Smooth muscle cell (in vitro differentiated cells): ENCODE measurements at regions not wholly inside any gene's neighbourhood (a gene's known extent, or its start where the extent isn't known, plus 50 kb on each side); places are given as distances from the start of the nearest gene placed in this dataset.

Experiments used
- DNase-seq: peaks from one replicate; lab custom pipeline; 2025; ENCODE audit not compliant: unreplicated experiment; lab: John Stamatoyannopoulos, UW
- H2AFZ ChIP-seq: fragments of 200-600 bp; sonication (generic); 2 replicates; pipeline ENCODE4 v1.6.0; 2016; ENCODE audit warnings: antibody characterized with exemption, low read depth, mild to moderate bottlenecking
- H3F3A ChIP-seq: fragments of 200-600 bp; sonication (generic); 2 replicates; pipeline ENCODE4 v1.6.0; 2017; ENCODE audit warnings: antibody characterized with exemption, low read depth
- H3K27ac ChIP-seq: fragments of 200-600 bp; sonication (generic); 2 replicates; pipeline ENCODE4 v1.5.1; 2016; ENCODE audit warnings: low read depth, mild to moderate bottlenecking
- H3K27me3 ChIP-seq: fragments of 200-600 bp; sonication (generic); 2 replicates; pipeline ENCODE4 v1.6.1; 2016; ENCODE audit warnings: low read depth, mild to moderate bottlenecking
- H3K36me3 ChIP-seq: fragments of 200-600 bp; sonication (generic); 2 replicates; pipeline ENCODE4 v1.5.1; 2016; ENCODE audit warnings: low read depth
- H3K4me1 ChIP-seq: fragments of 200-600 bp; sonication (generic); 2 replicates; pipeline ENCODE4 v1.5.1; 2016; ENCODE audit warnings: low read depth
- H3K4me2 ChIP-seq: fragments of 200-600 bp; sonication (generic); 2 replicates; pipeline ENCODE4 v1.6.0; 2016; ENCODE audit warnings: mild to moderate bottlenecking
- H3K4me3 ChIP-seq: fragments of 200-600 bp; sonication (generic); 2 replicates; pipeline ENCODE4 v1.5.1; 2016; ENCODE audit warnings: mild to moderate bottlenecking
- H3K79me2 ChIP-seq: fragments of 200-600 bp; sonication (generic); 2 replicates; pipeline ENCODE4 v1.6.0; 2016; ENCODE audit warnings: low read depth, mild to moderate bottlenecking
- H3K9ac ChIP-seq: fragments of 200-600 bp; sonication (generic); 2 replicates; pipeline ENCODE4 v1.6.0; 2016; ENCODE audit warnings: low read depth
- H3K9me3 ChIP-seq: fragments of 200-600 bp; sonication (generic); replicated peaks from 2 replicates; pipeline ENCODE4 v1.5.1; 2016; ENCODE audit warnings: low read depth
- H4K20me1 ChIP-seq: fragments of 200-600 bp; sonication (generic); 2 replicates; pipeline ENCODE4 v1.6.0; 2016; ENCODE audit warnings: low read depth
- WGBS: methylation state at CpG from one replicate; pipeline ENCODE4 v1.1.7; 2016; ENCODE audit warnings: low lambda C conversion rate; 5-methylcytosine and 5-hydroxymethylcytosine counted together
- TF ChIP-seq, protein P1 (sequence below): fragments of 200-600 bp; sonication (generic); IDR thresholded peaks from 2 replicates; pipeline ENCODE4 v1.5.1; 2017; ENCODE audit warnings: borderline replicate concordance, mild to moderate bottlenecking, antibody characterized with exemption; ENCODE audit not compliant: insufficient read depth, poor library complexity, severe bottlenecking

DNA sequence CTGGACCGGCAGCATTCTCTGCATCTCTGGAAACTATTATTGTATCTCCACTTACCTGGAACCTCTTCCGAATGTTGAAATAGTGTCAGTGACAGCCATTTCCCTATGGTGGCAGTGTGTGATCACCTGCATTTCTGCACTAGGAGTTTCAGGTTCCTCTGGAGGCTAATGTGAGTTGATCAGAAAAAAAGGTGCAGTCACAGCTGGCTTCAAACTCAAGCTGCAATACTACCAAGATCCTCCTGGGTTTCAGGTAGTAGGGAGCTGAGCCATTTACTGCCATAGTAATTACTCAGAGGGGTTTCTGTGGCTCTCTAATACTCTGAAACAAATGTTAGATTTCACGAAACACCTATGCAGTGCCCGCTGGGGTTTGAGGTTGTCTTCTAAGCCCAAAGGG, 183.5 kb upstream of the OSR1 start:
- TF ChIP-seq, protein P1, sequence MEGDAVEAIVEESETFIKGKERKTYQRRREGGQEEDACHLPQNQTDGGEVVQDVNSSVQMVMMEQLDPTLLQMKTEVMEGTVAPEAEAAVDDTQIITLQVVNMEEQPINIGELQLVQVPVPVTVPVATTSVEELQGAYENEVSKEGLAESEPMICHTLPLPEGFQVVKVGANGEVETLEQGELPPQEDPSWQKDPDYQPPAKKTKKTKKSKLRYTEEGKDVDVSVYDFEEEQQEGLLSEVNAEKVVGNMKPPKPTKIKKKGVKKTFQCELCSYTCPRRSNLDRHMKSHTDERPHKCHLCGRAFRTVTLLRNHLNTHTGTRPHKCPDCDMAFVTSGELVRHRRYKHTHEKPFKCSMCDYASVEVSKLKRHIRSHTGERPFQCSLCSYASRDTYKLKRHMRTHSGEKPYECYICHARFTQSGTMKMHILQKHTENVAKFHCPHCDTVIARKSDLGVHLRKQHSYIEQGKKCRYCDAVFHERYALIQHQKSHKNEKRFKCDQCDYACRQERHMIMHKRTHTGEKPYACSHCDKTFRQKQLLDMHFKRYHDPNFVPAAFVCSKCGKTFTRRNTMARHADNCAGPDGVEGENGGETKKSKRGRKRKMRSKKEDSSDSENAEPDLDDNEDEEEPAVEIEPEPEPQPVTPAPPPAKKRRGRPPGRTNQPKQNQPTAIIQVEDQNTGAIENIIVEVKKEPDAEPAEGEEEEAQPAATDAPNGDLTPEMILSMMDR, result no peak
- 90% methylated on average over 4 of the region's 4 CpGs for WGBS
- H3K79me2 ChIP-seq, result no peaks in the 10 kb centered on the region
- H3K4me1 ChIP-seq, result no peaks in the 10 kb centered on the region
- H3K27ac ChIP-seq, result no peak overlapping the region
- no peak for DNase-seq
- no peak overlapping the region for H2AFZ ChIP-seq
- no peak overlapping the region for H3K4me2 ChIP-seq
- H3F3A ChIP-seq, result no peaks in the 10 kb centered on the region
- H3K27me3 ChIP-seq, result no peaks in the 10 kb centered on the region
- no peak overlapping the region for H3K4me3 ChIP-seq
- no peaks in the 10 kb centered on the region for H3K36me3 ChIP-seq
- no peak overlapping the region for H3K9ac ChIP-seq
- H3K9me3 ChIP-seq, result no peaks in the 10 kb centered on the region
- no peaks in the 10 kb centered on the region for H4K20me1 ChIP-seq

DNA sequence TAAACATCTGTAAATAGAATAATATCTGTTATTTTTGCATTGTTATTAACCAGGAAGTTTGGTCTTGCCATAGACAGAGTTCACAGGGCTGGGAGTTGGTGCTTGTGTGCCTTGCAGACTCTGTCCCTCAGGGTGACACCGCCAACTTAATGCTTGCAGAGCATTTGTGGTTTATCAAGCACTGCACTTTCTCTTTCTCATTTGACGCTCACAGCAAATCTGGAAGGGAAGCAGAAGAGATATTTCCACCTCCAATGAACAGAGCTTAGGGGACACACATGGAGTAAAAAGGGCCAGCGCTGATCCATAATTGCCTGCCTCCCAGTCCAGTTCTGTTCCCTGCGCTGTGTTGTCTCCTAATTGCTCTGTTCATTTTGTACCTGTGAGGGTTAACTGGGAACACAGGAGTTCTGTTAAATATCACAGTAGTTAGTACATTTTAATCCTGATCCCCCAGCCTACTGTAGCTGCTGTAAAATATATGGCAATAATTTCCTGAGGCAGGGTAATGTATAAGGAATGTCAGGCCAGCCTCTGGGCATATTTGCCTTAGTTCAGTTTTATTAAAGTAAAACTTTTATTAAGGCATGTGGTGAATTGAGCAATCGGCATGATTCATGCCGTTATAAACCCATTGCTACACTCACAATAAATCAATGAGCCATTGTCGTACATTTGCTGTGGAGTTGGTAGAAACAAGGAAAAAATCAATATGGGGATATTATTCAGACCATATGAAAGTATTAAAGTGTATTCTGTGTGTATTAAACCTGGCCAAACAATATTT, 182.5 kb upstream of the OSR1 start:
- Histone ChIP-seq H3K9me3 (no peaks in the 10 kb centered on the region), H2AFZ (no peak overlapping the region), H3K27me3 (no peaks in the 10 kb centered on the region), H3K4me1 (no peaks in the 10 kb centered on the region), H3K79me2 (no peaks in the 10 kb centered on the region), H3K36me3 (no peaks in the 10 kb centered on the region), H3F3A (no peaks in the 10 kb centered on the region), H3K9ac (no peak overlapping the region), H3K27ac (no peak overlapping the region), H3K4me3 (no peak overlapping the region), H3K4me2 (no peak overlapping the region), H4K20me1 (no peaks in the 10 kb centered on the region)
- TF ChIP-seq, protein P1, result no peak
- 70% methylated on average over 7 of the region's 7 CpGs for WGBS
- no peak for DNase-seq

DNA sequence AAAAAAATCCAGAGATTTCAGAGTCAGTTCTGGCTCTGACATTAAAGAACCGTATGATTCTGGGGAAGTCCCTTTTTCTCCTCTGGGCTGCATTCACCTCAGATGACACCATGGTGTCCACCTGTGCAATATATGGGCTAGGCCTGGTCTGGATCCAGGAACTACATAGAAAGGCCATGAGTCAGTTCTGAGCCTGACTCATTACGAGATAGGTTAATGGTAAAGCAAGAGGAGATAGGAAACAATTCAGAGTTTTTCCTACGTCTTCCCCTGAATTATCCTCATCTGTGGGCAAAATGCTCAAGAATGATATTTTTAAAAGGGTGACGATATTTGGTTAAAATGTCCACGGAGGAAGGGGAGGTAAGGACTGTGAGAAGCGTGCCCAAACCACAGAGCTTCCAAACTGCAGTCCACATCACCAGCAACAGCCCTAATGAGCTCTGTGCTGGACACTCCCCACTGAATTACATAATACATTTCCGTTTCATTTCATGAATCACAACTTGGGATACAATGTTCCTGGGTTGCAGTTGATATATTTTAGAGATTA, 180.1 kb upstream of the OSR1 start:
- Histone ChIP-seq H3K4me2 (no peak overlapping the region), H3K36me3 (no peaks in the 10 kb centered on the region), H3K27ac (no peak overlapping the region), H3K4me1 (no peaks in the 10 kb centered on the region), H2AFZ (no peak overlapping the region), H3K4me3 (no peak overlapping the region), H3F3A (no peaks in the 10 kb centered on the region), H3K9ac (no peak overlapping the region), H3K27me3 (no peaks in the 10 kb centered on the region), H4K20me1 (no peaks in the 10 kb centered on the region), H3K9me3 (no peaks in the 10 kb centered on the region), H3K79me2 (no peaks in the 10 kb centered on the region)
- no peak for DNase-seq
- TF ChIP-seq, protein P1, result no peak
- WGBS, result 52% methylated on average over 7 of the region's 7 CpGs

DNA sequence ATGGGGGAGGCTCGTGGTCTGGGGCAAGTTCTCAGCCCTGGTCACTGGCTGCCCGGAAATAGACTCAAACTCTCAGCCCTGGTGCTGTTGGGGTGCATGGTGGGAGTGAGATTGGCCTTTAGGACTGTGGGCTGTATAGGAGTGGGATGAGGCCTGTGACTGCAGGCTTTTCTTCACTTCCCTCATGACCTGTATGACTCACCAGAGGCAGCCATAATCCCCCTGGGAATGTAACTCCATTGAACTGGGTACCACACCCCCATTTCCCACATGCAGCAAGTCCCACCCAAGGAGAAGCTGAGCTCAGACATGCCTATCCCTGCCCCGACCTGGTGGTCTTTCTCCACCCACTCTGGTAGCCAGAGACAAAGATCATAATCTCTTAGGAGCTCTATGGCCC, 177.7 kb upstream of the OSR1 start:
- TF ChIP-seq, protein P1, result no peak
- WGBS, result 68% methylated on average over 3 of the region's 3 CpGs
- Histone ChIP-seq H3K27me3 (no peaks in the 10 kb centered on the region), H3F3A (no peaks in the 10 kb centered on the region), H3K4me1 (no peaks in the 10 kb centered on the region), H3K4me2 (no peak overlapping the region), H3K27ac (no peak overlapping the region), H3K36me3 (no peaks in the 10 kb centered on the region), H3K4me3 (no peak overlapping the region), H3K9me3 (no peaks in the 10 kb centered on the region), H3K9ac (no peak overlapping the region), H2AFZ (no peak overlapping the region), H3K79me2 (no peaks in the 10 kb centered on the region), H4K20me1 (no peaks in the 10 kb centered on the region)
- DNase-seq, result no peak
